ENCODE measurements at regions not wholly inside any gene's neighbourhood (a gene's known extent, or its start where the extent isn't known, plus 50 kb on each side); places are given as distances from the start of the nearest gene placed in this dataset.

DNA sequence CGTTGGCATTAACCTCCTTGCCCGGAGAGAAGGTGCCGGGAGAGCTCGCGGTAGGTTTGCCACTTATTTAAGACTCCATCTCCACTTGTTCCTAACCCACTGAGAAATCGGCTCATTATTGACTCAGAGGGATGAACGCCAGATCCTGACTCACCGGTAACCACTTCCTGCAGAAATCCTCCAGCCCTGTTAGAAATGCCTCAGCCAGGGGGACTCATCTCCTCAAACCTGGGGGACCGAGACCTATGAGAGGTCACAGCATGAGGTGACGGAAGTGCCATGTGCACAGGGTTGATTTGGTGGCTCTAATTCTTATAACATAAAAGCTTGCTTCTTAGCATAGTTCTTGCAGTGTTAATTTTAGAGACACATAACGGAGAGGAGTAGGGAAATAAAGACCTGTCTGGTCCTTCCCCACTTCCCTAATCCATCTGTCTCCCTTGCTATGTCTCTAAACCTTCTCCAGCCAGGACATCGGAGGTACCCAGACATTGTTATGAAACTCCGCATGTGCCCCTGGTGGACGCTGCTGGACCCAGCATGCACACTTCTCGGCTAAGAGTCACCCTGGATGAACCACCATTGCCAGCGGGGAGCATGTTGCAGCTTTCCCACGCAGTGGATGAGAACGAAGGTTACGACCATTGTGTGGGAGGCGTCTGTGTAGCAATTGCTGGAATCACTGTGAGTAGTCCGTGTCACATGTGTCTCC lies 158.9 kb downstream of the EFNB2 start:
- Histone ChIP-seq H3K9me3 (no peaks in the 10 kb centered on the region), H3K36me3 (no peaks in the 10 kb centered on the region), H3K4me1 (peaks cover 0 to 32% (median 15%) of the 10 kb centered on the region in 4 donors), H3K27me3 (no peaks in the 10 kb centered on the region), H3K4me3 (no peak overlapping the region), H3K27ac (no peak overlapping the region)
- no peak for DNase-seq
- intact Hi-C loops (cut with DNase I; ENCODE audit: low total_unique reads): no loop called here
- TF ChIP-seq, protein P1, sequence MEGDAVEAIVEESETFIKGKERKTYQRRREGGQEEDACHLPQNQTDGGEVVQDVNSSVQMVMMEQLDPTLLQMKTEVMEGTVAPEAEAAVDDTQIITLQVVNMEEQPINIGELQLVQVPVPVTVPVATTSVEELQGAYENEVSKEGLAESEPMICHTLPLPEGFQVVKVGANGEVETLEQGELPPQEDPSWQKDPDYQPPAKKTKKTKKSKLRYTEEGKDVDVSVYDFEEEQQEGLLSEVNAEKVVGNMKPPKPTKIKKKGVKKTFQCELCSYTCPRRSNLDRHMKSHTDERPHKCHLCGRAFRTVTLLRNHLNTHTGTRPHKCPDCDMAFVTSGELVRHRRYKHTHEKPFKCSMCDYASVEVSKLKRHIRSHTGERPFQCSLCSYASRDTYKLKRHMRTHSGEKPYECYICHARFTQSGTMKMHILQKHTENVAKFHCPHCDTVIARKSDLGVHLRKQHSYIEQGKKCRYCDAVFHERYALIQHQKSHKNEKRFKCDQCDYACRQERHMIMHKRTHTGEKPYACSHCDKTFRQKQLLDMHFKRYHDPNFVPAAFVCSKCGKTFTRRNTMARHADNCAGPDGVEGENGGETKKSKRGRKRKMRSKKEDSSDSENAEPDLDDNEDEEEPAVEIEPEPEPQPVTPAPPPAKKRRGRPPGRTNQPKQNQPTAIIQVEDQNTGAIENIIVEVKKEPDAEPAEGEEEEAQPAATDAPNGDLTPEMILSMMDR (IDR thresholded peaks at IDR 0.05): no peak

DNA sequence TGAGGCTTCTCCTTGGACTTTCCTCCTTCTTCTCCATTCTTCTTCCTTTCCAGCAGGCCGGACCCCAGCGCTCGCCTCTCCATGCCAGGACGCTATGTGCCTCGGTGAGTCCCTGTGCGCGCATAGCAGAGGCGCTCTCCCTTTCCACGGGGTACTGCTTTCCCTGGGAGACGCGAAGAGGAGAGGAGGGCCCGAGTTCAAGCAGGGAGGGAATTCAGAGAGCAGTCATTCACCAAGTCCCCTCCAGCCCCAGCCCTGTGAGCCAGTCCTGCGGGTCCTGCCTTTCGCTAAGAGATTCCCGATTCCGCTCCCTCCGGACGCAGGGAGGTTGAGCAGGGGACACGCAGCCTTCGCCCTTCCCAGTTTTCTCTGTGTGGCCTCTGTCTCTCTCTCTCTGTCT lies 160.4 kb downstream of the EFNB2 start:
- Histone ChIP-seq H3K27ac (no peak overlapping the region), H3K36me3 (no peaks in the 10 kb centered on the region), H3K27me3 (no peaks in the 10 kb centered on the region), H3K4me1 (peaks cover 0 to 23% (median 15%) of the 10 kb centered on the region in 4 donors), H3K4me3 (no peak overlapping the region), H3K9me3 (no peaks in the 10 kb centered on the region)
- TF ChIP-seq, protein P1 (IDR thresholded peaks at IDR 0.05): no peak
- DNase-seq: no peak
- intact Hi-C loops (cut with DNase I; ENCODE audit: low total_unique reads): no loop called here

DNA sequence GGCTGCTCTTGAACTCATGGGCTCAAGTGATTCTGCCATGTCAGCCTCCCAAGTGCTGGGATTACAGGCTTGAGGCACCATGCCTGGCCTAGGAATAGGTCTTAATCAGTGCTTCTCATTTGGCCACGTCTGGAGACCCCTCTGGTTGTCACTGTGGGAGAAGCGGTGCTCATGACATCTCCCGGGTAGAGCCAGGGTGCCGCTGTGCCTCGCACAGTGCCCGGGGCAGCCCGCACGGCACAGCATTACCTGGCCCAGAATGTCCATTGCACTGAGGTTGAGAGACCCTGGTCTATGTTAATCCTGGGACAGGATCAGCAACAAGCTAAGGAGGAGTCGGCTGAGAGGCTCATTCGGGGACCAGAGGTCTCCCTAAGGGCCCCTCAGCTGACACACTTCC lies 160.8 kb downstream of the EFNB2 start:
- Histone ChIP-seq H3K36me3 (no peaks in the 10 kb centered on the region), H3K9me3 (no peaks in the 10 kb centered on the region), H3K4me3 (no peak overlapping the region), H3K27me3 (no peaks in the 10 kb centered on the region), H3K4me1 (peaks cover 0 to 23% (median 15%) of the 10 kb centered on the region in 4 donors), H3K27ac (peak overlapping the region in 1 of 2 donors; percentile 8)
- TF ChIP-seq, protein P1 (IDR thresholded peaks at IDR 0.05): no peak
- no peak for DNase-seq
- intact Hi-C loops (cut with DNase I; ENCODE audit: low total_unique reads): no loop called here

DNA sequence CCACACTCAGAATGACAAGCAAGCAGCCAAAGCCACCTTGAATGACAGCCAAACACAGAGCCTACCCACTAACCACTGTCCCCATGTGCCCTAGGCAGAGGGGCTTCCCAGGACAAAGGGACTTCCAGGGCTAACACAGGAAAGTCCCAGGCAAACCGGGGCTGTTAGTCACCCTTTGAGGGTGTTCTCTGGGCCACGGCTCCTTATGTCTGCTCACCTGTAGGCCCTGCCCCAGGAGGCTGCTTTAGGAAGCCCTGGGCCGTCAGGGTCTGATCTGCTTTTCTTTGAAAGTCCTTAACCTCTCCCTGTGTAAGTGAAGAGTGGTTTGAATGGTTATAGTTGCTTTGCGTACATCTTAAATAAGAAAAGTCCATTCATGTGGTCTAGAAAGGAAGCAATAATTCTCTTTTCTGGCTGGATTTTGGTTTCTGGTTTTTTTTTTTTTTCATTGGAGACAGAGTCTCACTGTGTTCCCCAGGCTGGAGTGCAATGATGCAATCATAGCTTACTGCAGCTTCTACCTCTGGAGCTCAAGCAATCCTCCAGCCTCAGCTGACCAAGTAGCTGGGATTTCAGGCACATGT lies 161.4 kb downstream of the EFNB2 start:
- intact Hi-C loops (cut with DNase I; ENCODE audit: low total_unique reads): no loop called here
- DNase-seq: no peak
- peak overlapping the region in 1 of 2 donors; percentile 8 for H3K27ac ChIP-seq

DNA sequence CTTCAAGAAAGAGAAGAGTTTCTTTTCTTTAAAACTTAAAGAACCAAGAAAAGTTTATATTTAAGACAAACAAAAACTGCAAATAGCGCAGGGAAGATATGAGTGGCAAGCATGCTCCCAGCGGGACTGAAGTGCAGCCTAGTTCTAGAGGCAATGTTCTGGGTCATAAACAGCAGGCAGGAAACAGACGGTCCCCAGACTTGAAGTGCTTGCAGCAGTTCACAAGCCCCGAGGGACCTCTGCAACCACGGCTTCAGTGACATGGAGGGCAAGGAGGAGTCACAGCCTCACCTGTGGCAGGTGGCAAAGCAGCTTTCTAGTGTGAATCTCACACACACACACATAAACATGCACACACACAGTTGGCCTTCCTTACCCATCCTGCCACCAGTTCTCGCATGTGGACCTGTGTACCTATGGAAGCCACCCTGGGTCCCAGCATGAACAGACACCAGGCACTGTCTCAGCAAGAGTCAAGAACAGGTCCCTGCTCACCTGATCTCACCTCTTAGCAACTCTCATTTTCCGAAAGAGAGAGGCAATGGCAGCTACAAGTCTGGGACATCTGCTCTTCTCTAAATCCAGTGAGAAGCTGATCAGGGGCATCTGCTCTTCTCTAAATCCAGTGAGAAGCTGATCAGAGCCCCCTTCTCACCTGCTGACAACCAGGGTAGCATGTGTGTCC lies 162.0 kb downstream of the EFNB2 start:
- H3K27me3 ChIP-seq: no peaks in the 10 kb centered on the region
- H3K36me3 ChIP-seq: no peaks in the 10 kb centered on the region
- no peak overlapping the region for H3K4me3 ChIP-seq
- no peak for DNase-seq
- TF ChIP-seq, protein P1 (IDR thresholded peaks at IDR 0.05): no peak
- peak overlapping the region in 1 of 2 donors; percentile 8 for H3K27ac ChIP-seq
- intact Hi-C loops (cut with DNase I; ENCODE audit: low total_unique reads): no loop called here
- H3K4me1 ChIP-seq: peaks cover 0 to 23% (median 15%) of the 10 kb centered on the region in 4 donors
- no peaks in the 10 kb centered on the region for H3K9me3 ChIP-seq

More for the DNA sequence above, 161.4 kb downstream of the EFNB2 start:
- Histone ChIP-seq H3K27me3 (no peaks in the 10 kb centered on the region), H3K9me3 (no peaks in the 10 kb centered on the region), H3K4me3 (no peak overlapping the region), H3K36me3 (no peaks in the 10 kb centered on the region), H3K4me1 (peaks cover 0 to 23% (median 15%) of the 10 kb centered on the region in 4 donors)
- TF ChIP-seq, protein P1 (IDR thresholded peaks at IDR 0.05): no peak
